LNCAP (cell line): ENCODE measurements at regions not wholly inside any gene's neighbourhood (a gene's known extent, or its start where the extent isn't known, plus 50 kb on each side); places are given as distances from the start of the nearest gene placed in this dataset.

Experiments used
- CTCF ChIP-seq: fragments of 450-650 bp; IDR thresholded peaks from 2 replicates; pipeline ENCODE4 v1.5.1; 2017; ENCODE audit warnings: mild to moderate bottlenecking

- no peak for TF ChIP-seq CTCF
These were observed 237.2 kb upstream of the ETAA1 start for GRCh38 chr2:67159929-67160328.

- TF ChIP-seq CTCF: no peak
These were observed 232.2 kb upstream of the ETAA1 start for GRCh38 chr2:67164771-67165522.

DNA sequence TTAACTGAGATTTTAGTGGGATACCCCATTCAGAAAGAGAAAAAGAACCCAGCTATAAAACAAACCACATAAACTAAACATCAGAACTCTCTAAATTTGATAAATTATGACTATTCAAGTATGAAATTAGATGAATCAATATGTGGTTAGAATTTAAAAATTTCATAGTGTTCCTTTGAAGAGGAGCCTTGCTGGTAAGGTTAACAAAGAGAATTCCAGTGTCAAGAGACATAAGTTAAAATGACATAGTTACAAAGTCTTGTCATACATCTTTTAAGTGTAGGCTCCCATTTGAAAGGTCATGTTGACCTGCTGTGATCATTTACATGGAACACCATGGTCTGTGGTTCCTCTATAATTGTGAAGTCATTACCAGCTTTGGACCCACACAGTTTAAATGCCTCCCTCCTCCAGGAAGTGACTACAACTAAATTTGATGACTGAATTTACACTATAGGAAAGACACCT, 231.6 kb upstream of the ETAA1 start:
- no peak for TF ChIP-seq CTCF

DNA sequence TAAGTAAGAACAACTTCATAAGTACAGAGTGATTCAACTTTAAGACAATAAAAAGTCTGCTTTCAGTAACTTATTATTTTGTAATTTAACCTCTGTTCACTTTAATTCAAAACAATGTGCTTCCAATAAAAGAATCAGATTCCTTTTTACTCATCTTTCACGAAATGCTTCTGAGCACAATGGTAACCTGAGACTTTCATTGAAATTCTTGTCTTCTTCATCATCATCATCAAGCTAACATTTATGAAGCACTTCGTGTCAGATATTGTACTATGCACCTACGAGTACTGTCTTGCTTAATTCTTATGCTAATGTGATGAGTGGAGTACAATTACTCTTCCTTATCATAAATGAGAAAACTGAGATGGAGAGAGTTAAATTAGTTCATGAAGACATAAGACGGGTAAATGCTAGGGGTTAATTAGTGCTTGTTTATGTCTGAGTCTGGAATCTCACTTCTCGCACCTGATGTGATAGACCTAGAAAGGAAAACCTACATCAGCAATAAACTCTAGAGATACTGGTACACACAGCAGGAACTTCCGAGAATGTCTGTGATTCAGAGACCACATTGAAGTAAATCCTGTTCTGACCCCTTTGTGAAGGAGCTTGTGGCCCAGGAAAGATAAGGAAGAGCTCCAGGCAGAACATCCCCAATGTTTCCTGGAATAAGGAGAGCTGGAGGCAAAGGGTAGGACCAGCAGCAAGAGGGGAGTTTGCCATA, 227.6 kb upstream of the ETAA1 start:
- no peak for TF ChIP-seq CTCF

DNA sequence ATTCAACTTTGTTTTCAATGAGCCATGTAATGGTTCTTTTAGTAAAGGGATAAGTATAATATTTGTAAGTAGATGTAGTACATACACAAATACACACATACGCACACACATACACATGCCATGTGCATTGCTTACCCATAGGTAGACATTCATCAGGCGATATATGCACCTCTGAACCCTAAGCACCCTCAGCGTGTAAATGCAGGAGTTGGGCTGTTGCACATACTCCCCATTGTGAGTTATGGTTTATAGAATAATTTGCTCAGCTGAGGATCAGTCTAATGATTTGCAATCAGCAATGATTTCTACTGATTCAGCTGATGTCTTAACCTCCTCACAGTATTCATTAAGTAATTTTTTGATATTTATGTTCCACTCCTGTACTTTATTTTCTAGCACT, 217.6 kb upstream of the ETAA1 start:
- no peak for TF ChIP-seq CTCF

- TF ChIP-seq CTCF: no peak
These were observed 216.3 kb upstream of the ETAA1 start for GRCh38 chr2:67180841-67181240.

DNA sequence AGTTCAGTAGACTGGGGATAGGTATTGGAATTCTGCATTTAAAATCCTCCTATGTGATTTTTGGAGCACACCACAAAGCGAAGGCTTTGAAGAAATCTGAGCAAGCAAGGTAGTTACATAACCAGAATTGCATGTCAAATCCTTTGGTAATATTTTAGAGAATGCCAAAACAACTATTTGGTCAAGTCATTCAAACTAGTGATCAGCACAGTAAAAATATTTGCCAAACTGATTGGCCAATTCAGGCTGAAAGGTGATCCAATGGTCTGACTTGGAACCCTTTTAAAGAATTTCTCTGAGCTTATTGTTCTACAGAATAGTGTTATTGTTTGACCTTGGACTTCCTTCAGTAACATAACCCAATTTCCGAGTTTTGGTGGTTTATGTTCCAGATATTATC, 214.2 kb upstream of the ETAA1 start:
- no peak for TF ChIP-seq CTCF
